HEK293T (cell line): ENCODE measurements at regions not wholly inside any gene's neighbourhood (a gene's known extent, or its start where the extent isn't known, plus 50 kb on each side); places are given as distances from the start of the nearest gene placed in this dataset.

Experiments
- CTCF ChIA-PET: fragments of 350-600 bp; formaldehyde crosslinking; extraction: SDS; loops from one replicate; lab custom pipeline; 2021; ENCODE audit warnings: antibody characterized with exemption, inconsistent platforms; lab: Yijun Ruan, JAX
- POLR2A ChIA-PET: fragments of 350-600 bp; formaldehyde crosslinking; extraction: SDS; loops from one replicate; lab custom pipeline; 2020; ENCODE audit warnings: antibody characterized with exemption, inconsistent platforms; lab: Yijun Ruan, JAX
- DNase-seq: peaks from one replicate; pipeline ENCODE4 v3.0.0; 2012; ENCODE audit warnings: mixed read lengths; ENCODE audit errors: extremely low spot score
- ARNT ChIP-seq: fragments of 450-650 bp; IDR thresholded peaks from 2 replicates; pipeline ENCODE4 v1.6.1; 2017; ENCODE audit warnings: mild to moderate bottlenecking
- BHLHE40 ChIP-seq: fragments of 450-650 bp; IDR thresholded peaks from 2 replicates; pipeline ENCODE4 v1.6.1; 2016; ENCODE audit warnings: mild to moderate bottlenecking, moderate library complexity, borderline replicate concordance
- CTBP1 ChIP-seq: fragments of 450-650 bp; IDR thresholded peaks from 2 replicates; pipeline ENCODE4 v1.6.1; 2016; ENCODE audit warnings: borderline replicate concordance
- ELF4 ChIP-seq: fragments of 450-650 bp; IDR thresholded peaks from 2 replicates; pipeline ENCODE4 v1.6.1; 2017; ENCODE audit warnings: antibody characterized with exemption
- FOXA1 ChIP-seq: fragments of 450-650 bp; IDR thresholded peaks from 2 replicates; pipeline ENCODE4 v1.6.1; 2016; ENCODE audit warnings: mild to moderate bottlenecking
- FOXK2 ChIP-seq: fragments of 450-650 bp; IDR thresholded peaks from 2 replicates; pipeline ENCODE4 v1.6.1; 2016; ENCODE audit warnings: mild to moderate bottlenecking
- FOXM1 ChIP-seq: fragments of 450-650 bp; IDR thresholded peaks from 2 replicates; pipeline ENCODE4 v1.6.1; 2017; ENCODE audit warnings: mild to moderate bottlenecking, borderline replicate concordance
- HDGF ChIP-seq: fragments of 450-650 bp; IDR thresholded peaks from 2 replicates; pipeline ENCODE4 v1.6.1; 2017; ENCODE audit warnings: antibody characterized with exemption, borderline replicate concordance
- L3MBTL2 ChIP-seq: fragments of 450-650 bp; conservative IDR thresholded peaks from 2 replicates; pipeline ENCODE4 v1.6.1; 2016; ENCODE audit warnings: mild to moderate bottlenecking
- LEF1 ChIP-seq: fragments of 450-650 bp; IDR thresholded peaks from 2 replicates; pipeline ENCODE4 v1.6.1; 2017; ENCODE audit warnings: mild to moderate bottlenecking, borderline replicate concordance
- NFRKB ChIP-seq: fragments of 450-650 bp; IDR thresholded peaks from 2 replicates; pipeline ENCODE4 v1.6.1; 2016; ENCODE audit warnings: mild to moderate bottlenecking, moderate library complexity
- PKNOX1 ChIP-seq: fragments of 450-650 bp; IDR thresholded peaks from 2 replicates; pipeline ENCODE4 v1.6.1; 2016
- SP1 ChIP-seq: fragments of 450-650 bp; IDR thresholded peaks from 2 replicates; pipeline ENCODE4 v1.6.1; 2017
- SUZ12 ChIP-seq: fragments of 450-650 bp; IDR thresholded peaks from 2 replicates; pipeline ENCODE4 v1.6.1; 2016; ENCODE audit warnings: mild to moderate bottlenecking
- TARDBP ChIP-seq: fragments of 450-650 bp; IDR thresholded peaks from 2 replicates; pipeline ENCODE4 v1.6.1; 2016
- ZNF384 ChIP-seq: fragments of 450-650 bp; IDR thresholded peaks from 2 replicates; pipeline ENCODE4 v1.6.1; 2016

DNA sequence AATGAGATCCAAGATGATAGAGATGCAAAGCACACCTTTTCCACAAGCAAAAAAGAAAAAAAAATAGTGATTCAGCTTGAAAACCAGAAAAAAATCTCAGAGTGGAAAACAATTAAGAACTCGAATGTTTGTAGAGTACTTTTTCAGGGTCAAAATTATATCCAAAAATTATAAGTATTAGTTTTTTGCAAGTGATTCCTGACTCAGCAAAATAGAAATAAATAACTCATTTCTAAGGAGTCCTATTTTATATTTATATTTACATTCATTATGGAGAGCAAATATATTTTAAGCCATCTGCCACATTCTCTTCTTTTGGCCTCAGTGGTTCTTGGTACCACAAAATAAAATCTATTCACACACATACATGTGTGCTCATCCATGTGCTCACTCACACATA is 1011.8 kb upstream of the ARRDC3 start:
- CTCF ChIA-PET = no interaction called here
- DNase-seq = no peak
- POLR2A ChIA-PET = no interaction called here
- TF ChIP-seq NFRKB (no peak), FOXM1 (no peak), ELF4 (no peak), SUZ12 (no peak), LEF1 (no peak), BHLHE40 (no peak), ARNT (no peak), FOXA1 (no peak), HDGF (no peak)

- ChIA-PET CTCF (no interaction called here), POLR2A (no interaction called here)
- TF ChIP-seq BHLHE40 (no peak), ARNT (no peak), PKNOX1 (no peak), LEF1 (no peak), SUZ12 (no peak), NFRKB (no peak), FOXK2 (no peak), FOXA1 (no peak), FOXM1 (no peak), ZNF384 (no peak)
- no peak for DNase-seq
Measured at GRCh38 chr5:92390657-92391056, 1007.5 kb upstream of the ARRDC3 start.

- POLR2A ChIA-PET = no interaction called here
- no peak for TF ChIP-seq HDGF
- no peak for TF ChIP-seq FOXA1
- TF ChIP-seq ZNF384 = no peak
- no peak for TF ChIP-seq SP1
- TF ChIP-seq FOXM1 = no peak
- no peak for TF ChIP-seq ARNT
- no peak for TF ChIP-seq BHLHE40
- TF ChIP-seq LEF1 = no peak
- TF ChIP-seq CTBP1 = no peak
- TF ChIP-seq ELF4 = no peak
- DNase-seq = no peak
- CTCF ChIA-PET = interaction anchor here (0.6 kb wide), 1 partner anchor 679 kb away, joined by 6 read pairs; no protein-coding TSS in a partner anchor
Measured at GRCh38 chr5:92380069-92380770, 997.1 kb upstream of the ARRDC3 start.

DNA sequence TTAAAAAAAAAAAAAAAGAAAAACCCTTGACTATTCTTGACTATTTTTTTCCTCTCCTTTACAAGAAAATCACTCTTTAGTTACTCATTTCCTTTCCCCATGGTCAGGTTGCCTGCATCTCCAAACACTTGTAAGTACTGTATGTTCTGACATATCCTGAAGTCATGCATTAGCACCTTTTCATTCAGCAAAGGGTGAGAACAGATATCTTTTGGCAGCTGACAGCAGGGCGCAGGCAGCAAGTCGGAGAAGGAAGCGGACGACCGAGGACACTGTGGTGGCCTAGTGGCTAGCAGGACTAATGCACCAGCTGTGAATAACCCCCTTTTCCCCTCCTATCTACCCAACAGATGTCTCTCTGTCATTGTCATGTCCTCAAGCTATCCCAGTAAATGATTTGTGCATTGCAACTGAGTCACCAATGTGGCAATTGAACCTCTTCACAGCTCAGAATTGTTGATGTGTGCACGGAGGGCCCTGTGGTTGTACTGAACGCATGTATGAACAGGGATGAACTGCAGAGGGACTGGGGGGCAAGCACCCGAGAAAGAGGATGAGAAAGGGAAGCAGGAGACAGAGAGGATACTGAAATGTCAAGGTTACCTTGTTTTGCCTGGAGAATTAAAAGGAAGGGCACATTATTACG is 996.0 kb upstream of the ARRDC3 start:
- ChIA-PET CTCF (no interaction called here), POLR2A (no interaction called here)
- no peak for DNase-seq
- TF ChIP-seq FOXA1 (no peak), CTBP1 (no peak), LEF1 (no peak), SUZ12 (no peak), HDGF (no peak), NFRKB (no peak), L3MBTL2 (no peak), ELF4 (no peak), TARDBP (no peak), PKNOX1 (no peak), ZNF384 (no peak), FOXK2 (no peak), FOXM1 (no peak), ARNT (no peak), BHLHE40 (no peak)

DNA sequence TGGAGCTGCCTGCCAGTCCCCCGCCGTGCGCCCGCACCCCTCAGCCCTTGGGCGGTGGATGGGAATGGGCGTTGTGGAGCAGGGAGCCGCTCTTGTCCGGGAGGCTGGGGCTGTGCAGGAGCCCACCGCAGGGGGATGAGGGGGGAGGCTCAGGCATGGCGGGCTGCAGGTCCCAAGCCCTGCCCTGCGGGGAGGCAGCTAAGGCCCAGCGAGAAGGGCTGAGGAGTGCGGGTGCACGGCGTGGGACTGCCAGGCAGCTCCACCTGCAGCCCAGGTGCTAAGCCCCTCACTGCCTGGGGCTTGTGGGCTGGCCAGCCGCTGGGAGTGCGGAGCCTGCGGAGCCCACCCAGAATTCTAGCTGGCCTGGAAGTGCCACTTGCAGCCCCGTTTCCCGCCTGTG is 991.7 kb upstream of the ARRDC3 start:
- no peak for DNase-seq
- ChIA-PET CTCF (no interaction called here), POLR2A (no interaction called here)
- TF ChIP-seq SP1 (no peak), ARNT (no peak), LEF1 (no peak), FOXA1 (no peak), BHLHE40 (no peak), HDGF (no peak), CTBP1 (no peak)

DNA sequence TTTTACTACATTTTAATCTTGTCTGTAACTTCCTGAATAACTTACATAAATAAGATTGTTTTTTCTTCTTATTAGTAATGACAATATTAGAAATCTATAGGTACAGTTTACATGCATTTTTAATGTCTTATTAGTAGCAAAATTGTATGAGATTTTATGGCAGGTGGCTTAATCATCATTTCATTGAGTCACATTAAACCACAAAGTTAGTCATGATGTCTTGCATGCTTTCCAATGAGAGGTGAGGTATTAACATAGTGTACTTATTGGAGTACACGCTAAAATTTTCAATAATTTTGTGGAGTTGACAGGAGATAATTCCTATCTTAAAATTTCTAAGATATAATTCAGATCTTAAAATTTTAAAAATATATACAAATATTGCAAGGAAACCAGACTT is 989.6 kb upstream of the ARRDC3 start:
- no peak for DNase-seq
- CTCF ChIA-PET = no interaction called here
- POLR2A ChIA-PET = no interaction called here

More for the DNA sequence above, 989.6 kb upstream of the ARRDC3 start:
- TF ChIP-seq ARNT = no peak
- TF ChIP-seq BHLHE40 = no peak
- TF ChIP-seq SUZ12 = no peak
- no peak for TF ChIP-seq FOXM1
- no peak for TF ChIP-seq NFRKB
- no peak for TF ChIP-seq SP1
- no peak for TF ChIP-seq HDGF
- TF ChIP-seq FOXA1 = no peak
- TF ChIP-seq ZNF384 = no peak
- no peak for TF ChIP-seq TARDBP
- TF ChIP-seq FOXK2 = no peak
